Thyroid gland (tissue), 4 donors: ENCODE measurements at regions not wholly inside any gene's neighbourhood (a gene's known extent, or its start where the extent isn't known, plus 50 kb on each side); places are given as distances from the start of the nearest gene placed in this dataset.

ENCODE experiments used
- DNase-seq, 2 donors: peaks; one replicate each; pipeline ENCODE4 v3.0.0-alpha.2; 2019
- H3K27ac ChIP-seq, 3 donors: fragments of 200-600 bp; sonication (generic); 1 replicate in 2 of 3; 2 replicates in 1 of 3; pipeline ENCODE4 v1.5.1; 2016 to 2019; ENCODE audit warnings: mild to moderate bottlenecking in 1 of 3, moderate library complexity in 1 of 3
- H3K27me3 ChIP-seq: fragments of 200-600 bp; sonication (generic); one replicate; pipeline ENCODE4 v1.5.1; 2019
- H3K36me3 ChIP-seq, 2 donors: fragments of 200-600 bp; sonication (generic); one replicate each; pipeline ENCODE4 v1.5.1; 2016 to 2019
- H3K4me1 ChIP-seq, 2 donors: fragments of 200-600 bp; sonication (generic); one replicate each; pipeline ENCODE4 v1.5.1; 2017 to 2019
- H3K4me3 ChIP-seq, 3 donors: fragments of 200-600 bp; sonication (generic); replicated peaks in 1 of 3; 1 replicate in 2 of 3; 2 replicates in 1 of 3; pipeline ENCODE4 v1.5.1; 2016; ENCODE audit warnings: mild to moderate bottlenecking in 1 of 3
- H3K9me3 ChIP-seq: fragments of 200-600 bp; sonication (generic); one replicate; pipeline ENCODE4 v1.5.1; 2017
- POLR2A ChIP-seq, 2 donors: fragments of 450-650 bp; IDR thresholded peaks; one replicate each; pipeline ENCODE4 v1.6.1; 2017; ENCODE audit warnings: antibody characterized with exemption in 2 of 2, mild to moderate bottlenecking in 2 of 2, moderate library complexity in 1 of 2
- WGBS, 2 donors: methylation state at CpG; one replicate each; pipeline ENCODE4 v1.1.5; 2017; 5-methylcytosine and 5-hydroxymethylcytosine counted together
- intact Hi-C: fragments of 100-400 bp; cut with DNase I; formaldehyde crosslinking; loops from one replicate; pipeline ENCODE4 v1.15.1; 2023
- TF ChIP-seq, protein P1 (sequence below), 6 experiments: fragments of 200-600 bp in 3 of 6; fragments of 450-650 bp in 3 of 6; sonication (generic) in 3 of 6; IDR thresholded peaks; one replicate each; pipeline ENCODE4 v1.5.1; 2016 to 2019; ENCODE audit warnings: antibody characterized with exemption in 6 of 6, mild to moderate bottlenecking in 2 of 6, inconsistent platforms in 1 of 6, moderate library complexity in 1 of 6

DNA sequence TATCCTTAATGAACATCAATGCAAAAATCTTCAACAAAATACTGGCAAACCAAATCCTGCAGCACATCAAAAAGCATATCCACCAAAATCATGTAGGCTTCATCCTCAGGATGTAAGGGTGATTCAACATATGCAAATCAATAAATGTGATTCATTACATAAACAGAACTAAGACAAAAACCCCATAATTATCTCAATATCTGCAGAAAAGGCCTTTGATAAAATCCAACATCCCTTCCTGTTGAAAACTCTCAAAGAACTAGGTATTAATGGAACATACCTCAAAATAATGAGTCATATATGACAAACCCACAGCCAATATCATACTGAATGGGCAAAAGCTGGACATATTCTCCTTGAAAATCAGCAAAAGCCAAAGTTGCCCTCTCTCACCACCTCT lies 54.6 kb upstream of the DEPDC1 start:
- DNase-seq: no peak
- Histone ChIP-seq H3K27ac (no peak overlapping the region), H3K27me3 (no peaks in the 10 kb centered on the region), H3K9me3 (no peaks in the 10 kb centered on the region), H3K4me1 (no peaks in the 10 kb centered on the region), H3K4me3 (no peak overlapping the region), H3K36me3 (no peaks in the 10 kb centered on the region)
- intact Hi-C loops: no loop called here
- TF ChIP-seq, protein P1, sequence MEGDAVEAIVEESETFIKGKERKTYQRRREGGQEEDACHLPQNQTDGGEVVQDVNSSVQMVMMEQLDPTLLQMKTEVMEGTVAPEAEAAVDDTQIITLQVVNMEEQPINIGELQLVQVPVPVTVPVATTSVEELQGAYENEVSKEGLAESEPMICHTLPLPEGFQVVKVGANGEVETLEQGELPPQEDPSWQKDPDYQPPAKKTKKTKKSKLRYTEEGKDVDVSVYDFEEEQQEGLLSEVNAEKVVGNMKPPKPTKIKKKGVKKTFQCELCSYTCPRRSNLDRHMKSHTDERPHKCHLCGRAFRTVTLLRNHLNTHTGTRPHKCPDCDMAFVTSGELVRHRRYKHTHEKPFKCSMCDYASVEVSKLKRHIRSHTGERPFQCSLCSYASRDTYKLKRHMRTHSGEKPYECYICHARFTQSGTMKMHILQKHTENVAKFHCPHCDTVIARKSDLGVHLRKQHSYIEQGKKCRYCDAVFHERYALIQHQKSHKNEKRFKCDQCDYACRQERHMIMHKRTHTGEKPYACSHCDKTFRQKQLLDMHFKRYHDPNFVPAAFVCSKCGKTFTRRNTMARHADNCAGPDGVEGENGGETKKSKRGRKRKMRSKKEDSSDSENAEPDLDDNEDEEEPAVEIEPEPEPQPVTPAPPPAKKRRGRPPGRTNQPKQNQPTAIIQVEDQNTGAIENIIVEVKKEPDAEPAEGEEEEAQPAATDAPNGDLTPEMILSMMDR (IDR thresholded peaks at IDR 0.05): no peak
- TF ChIP-seq POLR2A (IDR thresholded peaks at IDR 0.05): no peak

DNA sequence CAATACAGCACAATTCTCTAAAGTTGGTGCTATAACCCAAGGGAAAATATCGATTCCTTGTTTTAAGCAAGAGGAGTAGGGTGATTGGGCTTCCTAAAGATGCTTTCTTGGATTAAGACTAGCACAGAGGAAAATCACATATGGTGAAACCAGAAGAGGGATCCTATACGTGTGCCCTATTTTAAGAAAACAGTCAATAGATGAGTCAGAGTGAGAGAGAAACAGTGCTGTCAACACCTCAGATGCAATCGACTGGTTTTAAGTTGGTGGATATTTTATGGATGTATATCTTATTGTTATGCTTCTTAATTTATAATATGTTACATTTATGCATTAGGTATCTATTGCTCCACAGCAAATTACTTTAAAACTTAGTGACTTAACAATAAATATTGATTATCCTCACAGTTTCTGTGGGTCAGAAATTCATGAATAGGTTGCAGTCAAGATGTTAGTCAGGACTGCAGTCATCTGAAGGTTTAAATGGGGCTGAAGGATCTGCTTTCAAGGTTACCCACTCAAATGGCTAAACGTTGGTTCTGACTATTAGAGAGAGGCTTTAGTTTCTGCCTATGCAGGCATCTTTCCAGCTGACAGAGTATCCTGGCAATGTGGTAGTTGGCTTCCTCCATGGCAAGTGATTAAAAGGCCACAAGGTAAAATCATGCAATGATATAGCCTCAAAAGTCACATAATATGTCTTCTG lies 61.6 kb upstream of the DEPDC1 start:
- Histone ChIP-seq H3K4me3 (no peak overlapping the region), H3K27ac (no peak overlapping the region), H3K36me3 (no peaks in the 10 kb centered on the region), H3K4me1 (no peaks in the 10 kb centered on the region), H3K27me3 (no peaks in the 10 kb centered on the region), H3K9me3 (no peaks in the 10 kb centered on the region)
- DNase-seq: no peak
- intact Hi-C loops: no loop called here
- no peak for TF ChIP-seq POLR2A (IDR thresholded peaks at IDR 0.05)
- TF ChIP-seq, protein P1 (IDR thresholded peaks at IDR 0.05): no peak
- WGBS, 2 donors: 60 to 73% methylated on average over 4 of the region's 4 CpGs

DNA sequence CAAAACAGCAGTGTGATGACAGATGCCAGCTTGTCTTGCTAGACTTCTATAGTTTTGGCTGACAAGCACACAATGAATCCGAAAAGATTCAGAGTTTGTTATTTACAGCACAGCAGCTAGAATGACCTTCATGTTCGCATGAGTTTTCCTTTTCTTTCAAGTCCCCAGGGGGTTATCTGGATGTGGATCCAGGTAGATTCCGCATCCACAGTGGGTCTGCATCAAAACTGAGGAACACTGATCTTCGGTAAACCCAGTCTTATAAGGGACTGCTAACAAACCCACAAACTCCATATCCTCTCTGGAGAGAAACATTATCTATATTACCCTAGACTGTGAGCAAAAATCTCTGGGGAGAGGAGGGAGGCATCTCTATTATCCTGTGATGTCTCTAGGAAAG lies 69.0 kb upstream of the DEPDC1 start:
- intact Hi-C loops: no loop called here
- no peak for TF ChIP-seq POLR2A (IDR thresholded peaks at IDR 0.05)
- TF ChIP-seq, protein P1 (IDR thresholded peaks at IDR 0.05): no peak
- Histone ChIP-seq H3K9me3 (no peaks in the 10 kb centered on the region), H3K36me3 (no peaks in the 10 kb centered on the region), H3K27ac (no peak overlapping the region), H3K4me1 (no peaks in the 10 kb centered on the region), H3K27me3 (no peaks in the 10 kb centered on the region), H3K4me3 (no peak overlapping the region)
- DNase-seq: no peak
- 59 to 73% methylated on average over 4 of the region's 4 CpGs for WGBS, 2 donors

DNA sequence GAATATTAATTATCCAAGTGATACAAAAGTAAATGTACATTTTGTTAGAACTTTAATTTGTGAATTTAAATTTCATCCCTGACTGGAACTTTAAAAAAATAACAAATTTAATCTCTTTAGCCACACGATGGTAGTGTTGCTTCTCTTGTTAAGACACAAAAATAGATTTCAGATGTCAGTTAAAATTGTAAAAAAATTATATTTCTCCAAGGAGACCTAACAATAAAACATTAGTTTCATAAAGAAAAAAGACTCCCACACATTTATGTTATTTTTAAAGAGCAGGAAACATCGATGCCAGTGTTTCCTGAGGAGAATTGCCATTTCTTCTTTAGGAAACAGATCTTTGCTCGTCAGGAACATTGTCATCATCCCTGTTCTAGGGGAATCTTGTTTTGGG lies 74.0 kb upstream of the DEPDC1 start:
- 58 to 74% methylated on average over 3 of the region's 3 CpGs for WGBS, 2 donors
- H3K36me3 ChIP-seq: no peaks in the 10 kb centered on the region
- no peak overlapping the region for H3K4me3 ChIP-seq
- no peak for DNase-seq
- TF ChIP-seq, protein P1 (IDR thresholded peaks at IDR 0.05): no peak
- TF ChIP-seq POLR2A (IDR thresholded peaks at IDR 0.05): no peak
- H3K4me1 ChIP-seq: no peaks in the 10 kb centered on the region
- H3K9me3 ChIP-seq: no peaks in the 10 kb centered on the region
- intact Hi-C loops: no loop called here
- H3K27ac ChIP-seq: no peak overlapping the region
- H3K27me3 ChIP-seq: no peaks in the 10 kb centered on the region

DNA sequence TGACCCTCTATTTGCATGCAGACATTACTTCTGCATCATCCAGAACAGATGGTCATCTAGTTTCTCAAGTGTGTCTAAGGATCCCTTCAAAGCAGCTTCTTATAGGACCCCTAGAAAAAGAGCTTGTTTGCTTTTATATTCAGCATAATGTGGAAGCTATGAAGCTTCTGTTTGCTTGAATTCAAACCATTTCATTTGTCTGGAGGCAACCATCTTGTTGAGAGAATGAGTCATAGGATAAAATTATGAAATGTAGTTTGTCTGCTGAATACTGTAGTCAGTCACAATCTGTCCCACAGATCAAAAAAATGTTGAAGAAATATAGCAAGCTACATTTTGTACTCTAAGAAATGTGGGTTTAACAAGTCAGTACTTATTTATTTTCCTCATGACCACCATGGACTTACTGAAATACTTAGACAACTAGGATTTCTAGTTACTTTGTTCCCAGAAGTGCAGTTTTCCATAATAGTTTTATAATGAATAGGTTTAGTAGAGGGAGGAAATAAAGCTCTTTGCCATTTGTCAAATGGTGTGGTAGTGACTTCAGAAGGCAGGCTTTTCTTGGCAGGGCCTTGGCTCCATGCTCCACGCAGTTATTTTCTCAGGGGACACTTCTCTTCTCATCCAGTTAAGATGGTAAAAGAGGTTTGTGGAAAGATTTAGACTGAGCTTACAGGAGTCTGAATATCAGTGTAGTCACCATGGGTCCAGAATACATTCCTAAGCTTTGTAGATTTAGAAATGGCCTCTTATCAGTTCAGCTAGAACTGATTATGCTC lies 74.8 kb upstream of the DEPDC1 start:
- intact Hi-C loops: no loop called here
- no peaks in the 10 kb centered on the region for H3K9me3 ChIP-seq
- H3K4me3 ChIP-seq: no peak overlapping the region
- H3K36me3 ChIP-seq: no peaks in the 10 kb centered on the region
- no peak for DNase-seq
- H3K27me3 ChIP-seq: no peaks in the 10 kb centered on the region
- H3K27ac ChIP-seq: no peak overlapping the region
- WGBS, 2 donors: 17 to 36% methylated on average over 1 of the region's 1 CpG
- H3K4me1 ChIP-seq: no peaks in the 10 kb centered on the region
- TF ChIP-seq, protein P1 (IDR thresholded peaks at IDR 0.05): no peak
- TF ChIP-seq POLR2A (IDR thresholded peaks at IDR 0.05): no peak
